SK-N-SH treated with all-trans-retinoic acid at 6 μM for 48 hours (cell line): ENCODE measurements at regions not wholly inside any gene's neighbourhood (a gene's known extent, or its start where the extent isn't known, plus 50 kb on each side); places are given as distances from the start of the nearest gene placed in this dataset.

ENCODE experiments used
- ATAC-seq: fragments of 200-7000 bp; cut with Tn5 transposase; 3 replicates; pipeline ENCODE4 v1.9.1; 2020; ENCODE audit warnings: mild to moderate bottlenecking, moderate library complexity
- ARNTL ChIP-seq: fragments of 450-650 bp; formaldehyde crosslinking; IDR thresholded peaks from 2 replicates; pipeline ENCODE4 v1.5.0; 2020; ENCODE audit warnings: low read depth, mild to moderate bottlenecking, moderate library complexity, borderline replicate concordance
- BACH2 ChIP-seq: fragments of 250-450 bp; sonication (Bioruptor Pico); IDR thresholded peaks from 2 replicates; pipeline ENCODE4 v1.9.0; 2021; ENCODE audit warnings: mild to moderate bottlenecking, borderline replicate concordance
- CREB5 ChIP-seq: fragments of 250-450 bp; sonication (Bioruptor Pico); IDR thresholded peaks from 2 replicates; pipeline ENCODE4 v1.5.1; 2020; ENCODE audit warnings: low read depth, mild to moderate bottlenecking, moderate library complexity
- CSDC2 ChIP-seq: fragments of 250-450 bp; sonication (Bioruptor Pico); IDR thresholded peaks from 2 replicates; pipeline ENCODE4 v1.5.0; 2020; ENCODE audit warnings: mild to moderate bottlenecking, moderate library complexity
- CSRNP3 ChIP-seq: fragments of 250-450 bp; sonication (Bioruptor Pico); IDR thresholded peaks from 2 replicates; pipeline ENCODE4 v1.5.1; 2021; ENCODE audit warnings: mild to moderate bottlenecking, moderate library complexity
- ESRRG ChIP-seq: fragments of 250-450 bp; sonication (Bioruptor Pico); IDR thresholded peaks from 2 replicates; pipeline ENCODE4 v1.6.1; 2021; ENCODE audit warnings: mild to moderate bottlenecking
- GLIS3 ChIP-seq: fragments of 250-450 bp; sonication (Bioruptor Pico); IDR thresholded peaks from 2 replicates; pipeline ENCODE4 v1.5.0; 2020; ENCODE audit warnings: mild to moderate bottlenecking, moderate library complexity
- ISL1 ChIP-seq: fragments of 250-450 bp; sonication (Bioruptor Pico); IDR thresholded peaks from 2 replicates; pipeline ENCODE4 v2.1.2; 2022; ENCODE audit warnings: mild to moderate bottlenecking, moderate library complexity
- OSR1 ChIP-seq: fragments of 250-450 bp; sonication (Bioruptor Pico); IDR thresholded peaks from 2 replicates; pipeline ENCODE4 v1.8.0; 2022; ENCODE audit warnings: moderate library complexity, mild to moderate bottlenecking, inconsistent platforms
- PATZ1 ChIP-seq: fragments of 250-450 bp; sonication (Bioruptor Pico); IDR thresholded peaks from 2 replicates; pipeline ENCODE4 v1.8.0; 2020; ENCODE audit warnings: mild to moderate bottlenecking, moderate library complexity, borderline replicate concordance
- PPARA ChIP-seq: fragments of 250-450 bp; sonication (Bioruptor Pico); IDR thresholded peaks from 2 replicates; pipeline ENCODE4 v1.5.0; 2020; ENCODE audit warnings: mild to moderate bottlenecking, borderline replicate concordance
- RARB ChIP-seq: fragments of 250-450 bp; sonication (Bioruptor Pico); IDR thresholded peaks from 2 replicates; pipeline ENCODE4 v1.8.0; 2021; ENCODE audit warnings: mild to moderate bottlenecking, moderate library complexity
- SNAI2 ChIP-seq: fragments of 250-450 bp; sonication (Bioruptor Pico); IDR thresholded peaks from 2 replicates; pipeline ENCODE4 v1.5.0; 2020; ENCODE audit warnings: mild to moderate bottlenecking, moderate library complexity
- TCF4 ChIP-seq: fragments of 250-450 bp; sonication (Bioruptor Pico); IDR thresholded peaks from 2 replicates; pipeline ENCODE4 v1.8.0; 2021; ENCODE audit warnings: mild to moderate bottlenecking, moderate library complexity, borderline replicate concordance
- TOX ChIP-seq: fragments of 250-450 bp; sonication (Bioruptor Pico); IDR thresholded peaks from 2 replicates; pipeline ENCODE4 v1.8.0; 2021; ENCODE audit warnings: mild to moderate bottlenecking, moderate library complexity, borderline replicate concordance
- TSHZ2 ChIP-seq: fragments of 250-450 bp; sonication (Bioruptor Pico); IDR thresholded peaks from 2 replicates; pipeline ENCODE4 v1.5.0; 2020; ENCODE audit warnings: mild to moderate bottlenecking, moderate library complexity
- ZC3H10 ChIP-seq: fragments of 250-450 bp; sonication (Bioruptor Pico); IDR thresholded peaks from 2 replicates; pipeline ENCODE4 v1.5.1; 2021; ENCODE audit warnings: mild to moderate bottlenecking, moderate library complexity
- ZNF70 ChIP-seq: fragments of 450-650 bp; formaldehyde crosslinking; IDR thresholded peaks from 2 replicates; pipeline ENCODE4 v1.5.0; 2020; ENCODE audit warnings: mild to moderate bottlenecking, moderate library complexity
- ZNF8 ChIP-seq: fragments of 450-650 bp; formaldehyde crosslinking; IDR thresholded peaks from 2 replicates; pipeline ENCODE4 v1.5.0; 2020; ENCODE audit warnings: mild to moderate bottlenecking, moderate library complexity

- TF ChIP-seq PATZ1 (CRISPR knock-in tag): no peak
- TF ChIP-seq ZC3H10 (CRISPR knock-in tag): no peak
These were observed 165.3 kb upstream of the USP24 start (continued) for GRCh38 chr1:55380355-55380970.

GRCh38 chr1:55378582-55378981, 163.4 kb upstream of the USP24 start:
- peak; percentile 44 for ATAC-seq
- no peak for TF ChIP-seq TSHZ2 (CRISPR knock-in tag)

- TF ChIP-seq OSR1 (CRISPR knock-in tag): no peak
- no peak for TF ChIP-seq ISL1
- TF ChIP-seq ARNTL (CRISPR knock-in tag): no peak
- TF ChIP-seq ZNF8 (CRISPR knock-in tag): no peak
- TF ChIP-seq PPARA (CRISPR knock-in tag): no peak
- TF ChIP-seq PATZ1 (CRISPR knock-in tag): no peak
- no peak for TF ChIP-seq SNAI2 (CRISPR knock-in tag)
- TF ChIP-seq TOX: no peak
- TF ChIP-seq CSRNP3: no peak
- TF ChIP-seq ESRRG: no peak
- no peak for TF ChIP-seq RARB
- no peak for TF ChIP-seq CSDC2 (CRISPR knock-in tag)
- no peak for TF ChIP-seq CREB5 (CRISPR knock-in tag)
- no peak for TF ChIP-seq ZNF70 (CRISPR knock-in tag)
- TF ChIP-seq TCF4: no peak
- no peak for TF ChIP-seq GLIS3
- TF ChIP-seq TSHZ2 (CRISPR knock-in tag): no peak
- TF ChIP-seq BACH2 (CRISPR knock-in tag): no peak
- no peak for ATAC-seq
These were observed 161.7 kb upstream of the USP24 start for GRCh38 chr1:55376897-55377296.
